ENCODE measurements at regions not wholly inside any gene's neighbourhood (a gene's known extent, or its start where the extent isn't known, plus 50 kb on each side); places are given as distances from the start of the nearest gene placed in this dataset.

- no peak for DNase-seq
- Histone ChIP-seq H3K9me3 (no peaks in the 10 kb centered on the region), H3K36me3 (no peaks in the 10 kb centered on the region), H3K4me1 (peaks cover 0 to 19% (median 0%) of the 10 kb centered on the region in 3 donors), H3K27ac (no peak overlapping the region), H3K27me3 (no peaks in the 10 kb centered on the region), H3K4me3 (no peak overlapping the region)
- intact Hi-C loops (cut with DNase I) = no loop called here
- 24 to 32% methylated on average over 2 of the region's 2 CpGs for WGBS, 2 donors
- TF ChIP-seq POLR2A (IDR thresholded peaks at IDR 0.05) (no peak), CTCF (IDR thresholded peaks at IDR 0.05) (no peak)
Measured at GRCh38 chr7:115087437-115087836, 165.5 kb downstream of the MDFIC start.

GRCh38 chr7:115086146-115086841 lies 164.4 kb downstream of the MDFIC start:
- no peak overlapping the region for H3K27ac ChIP-seq
- 83 to 98% methylated on average over 3 of the region's 3 CpGs for WGBS, 2 donors
- H3K4me3 ChIP-seq = no peak overlapping the region
- intact Hi-C loops (cut with DNase I) = no loop called here
- H3K27me3 ChIP-seq = no peaks in the 10 kb centered on the region
- no peaks in the 10 kb centered on the region for H3K36me3 ChIP-seq
- no peak for DNase-seq
- peaks cover 0 to 19% (median 0%) of the 10 kb centered on the region in 3 donors for H3K4me1 ChIP-seq
- TF ChIP-seq CTCF (IDR thresholded peaks at IDR 0.05) (no peak), POLR2A (IDR thresholded peaks at IDR 0.05) (no peak)
- H3K9me3 ChIP-seq = no peaks in the 10 kb centered on the region

- 70 to 75% methylated on average over 3 of the region's 3 CpGs for WGBS, 2 donors
- Histone ChIP-seq H3K4me1 (peaks cover 0 to 19% (median 0%) of the 10 kb centered on the region in 3 donors), H3K27me3 (no peaks in the 10 kb centered on the region), H3K9me3 (no peaks in the 10 kb centered on the region), H3K27ac (no peak overlapping the region), H3K4me3 (no peak overlapping the region), H3K36me3 (no peaks in the 10 kb centered on the region)
- DNase-seq = no peak
- intact Hi-C loops (cut with DNase I) = no loop called here
- TF ChIP-seq POLR2A (IDR thresholded peaks at IDR 0.05) = no peak
- no peak for TF ChIP-seq CTCF (IDR thresholded peaks at IDR 0.05)
Measured at GRCh38 chr7:115085421-115085820, 163.5 kb downstream of the MDFIC start.

GRCh38 chr7:115083935-115084334 lies 162.0 kb downstream of the MDFIC start:
- Histone ChIP-seq H3K4me1 (peaks cover 0 to 19% (median 0%) of the 10 kb centered on the region in 3 donors), H3K36me3 (no peaks in the 10 kb centered on the region), H3K9me3 (no peaks in the 10 kb centered on the region), H3K4me3 (no peak overlapping the region), H3K27ac (no peak overlapping the region), H3K27me3 (no peaks in the 10 kb centered on the region)
- no peak for DNase-seq
- WGBS, 2 donors = 89 to 91% methylated on average over 4 of the region's 4 CpGs
- intact Hi-C loops (cut with DNase I) = loop anchor here (5.0 kb wide), 1 partner anchor 642 kb away; no protein-coding TSS in a partner anchor
- TF ChIP-seq POLR2A (IDR thresholded peaks at IDR 0.05) (no peak), CTCF (IDR thresholded peaks at IDR 0.05) (no peak)

- no peak for TF ChIP-seq POLR2A (IDR thresholded peaks at IDR 0.05)
- TF ChIP-seq CTCF (IDR thresholded peaks at IDR 0.05) = no peak
- 86 to 92% methylated on average over 3 of the region's 3 CpGs for WGBS, 2 donors
- peaks cover 0 to 6% (median 0%) of the 10 kb centered on the region in 3 donors for H3K4me1 ChIP-seq
- H3K27ac ChIP-seq = no peak overlapping the region
- intact Hi-C loops (cut with DNase I) = loop anchor here (5.0 kb wide), 1 partner anchor 639 kb away; no protein-coding TSS in a partner anchor
- H3K27me3 ChIP-seq = no peaks in the 10 kb centered on the region
- no peaks in the 10 kb centered on the region for H3K9me3 ChIP-seq
- no peak for DNase-seq
- H3K4me3 ChIP-seq = no peak overlapping the region
- H3K36me3 ChIP-seq = no peaks in the 10 kb centered on the region
Measured at GRCh38 chr7:115081772-115082171, 159.9 kb downstream of the MDFIC start.

Measured in esophagus squamous epithelium (tissue), 5 donors.